Activated CD4-positive, CD25-positive, alpha-beta regulatory T cell treated with anti-CD3 and anti-CD28 coated beads, Interleukin-2, amount 50 U/mL, for 24 hours (primary cell): ENCODE measurements at regions not wholly inside any gene's neighbourhood (a gene's known extent, or its start where the extent isn't known, plus 50 kb on each side); places are given as distances from the start of the nearest gene placed in this dataset.
"Not testable (repeated sequence)": the region's sequence is repeated elsewhere in the genome, so short reads cannot be mapped to it uniquely, and the experiment has no call there.

Source experiments
- ATAC-seq, 2 donors: fragments of 150-1000 bp; cut with Tn5 transposase; one replicate each; pipeline ENCODE4 v1.10.0; 2021; ENCODE audit warnings: mild to moderate bottlenecking in 1 of 2, moderate library complexity in 1 of 2

- ATAC-seq, result no peak
These were observed 371.6 kb upstream of the CCNH start for GRCh38 chr5:87784311-87784710.

GRCh38 chr5:87782916-87783315 is 370.2 kb upstream of the CCNH start:
- ATAC-seq, result no peak

- no peak for ATAC-seq
These were observed 369.2 kb upstream of the CCNH start for GRCh38 chr5:87781976-87782375.

GRCh38 chr5:87780831-87781760 is 368.4 kb upstream of the CCNH start:
- ATAC-seq, result peak; percentile 88 to 96

GRCh38 chr5:87778876-87779275 is 366.1 kb upstream of the CCNH start:
- no peak for ATAC-seq

- ATAC-seq, result no peak
These were observed 365.1 kb upstream of the CCNH start for GRCh38 chr5:87777877-87778276.

GRCh38 chr5:87776785-87777184 is 364.1 kb upstream of the CCNH start:
- ATAC-seq, result no peak

GRCh38 chr5:87776302-87776701 is 363.6 kb upstream of the CCNH start:
- not testable (repeated sequence) for ATAC-seq

- no peak for ATAC-seq
These were observed 362.5 kb upstream of the CCNH start for GRCh38 chr5:87775228-87775627.

GRCh38 chr5:87774804-87775203 is 362.1 kb upstream of the CCNH start:
- no peak for ATAC-seq

- ATAC-seq, result no peak
These were observed 357.9 kb upstream of the CCNH start for GRCh38 chr5:87770601-87771121.

- ATAC-seq, result no peak
These were observed 357.4 kb upstream of the CCNH start for GRCh38 chr5:87770016-87770570.

GRCh38 chr5:87769157-87769556 is 356.4 kb upstream of the CCNH start:
- ATAC-seq, result no peak

- no peak for ATAC-seq
These were observed 355.5 kb upstream of the CCNH start for GRCh38 chr5:87768190-87768589.

GRCh38 chr5:87765009-87765408 is 352.3 kb upstream of the CCNH start:
- ATAC-seq, result no peak

- no peak for ATAC-seq
These were observed 349.9 kb upstream of the CCNH start for GRCh38 chr5:87762631-87763030.

- ATAC-seq, result no peak
These were observed 344.2 kb upstream of the CCNH start for GRCh38 chr5:87756951-87757350.

GRCh38 chr5:87755360-87755759 is 342.6 kb upstream of the CCNH start:
- ATAC-seq, result no peak

GRCh38 chr5:87754009-87754757 is 341.5 kb upstream of the CCNH start:
- ATAC-seq, result no peak

- ATAC-seq, result no peak
These were observed 339.6 kb upstream of the CCNH start for GRCh38 chr5:87752362-87752761.

GRCh38 chr5:87751824-87752223 is 339.1 kb upstream of the CCNH start:
- no peak for ATAC-seq

- no peak for ATAC-seq
These were observed 334.2 kb upstream of the CCNH start for GRCh38 chr5:87746891-87747377.

- ATAC-seq, result no peak
These were observed 333.6 kb upstream of the CCNH start for GRCh38 chr5:87746341-87746740.
